ENCODE measurements at regions not wholly inside any gene's neighbourhood (a gene's known extent, or its start where the extent isn't known, plus 50 kb on each side); places are given as distances from the start of the nearest gene placed in this dataset.

DNA sequence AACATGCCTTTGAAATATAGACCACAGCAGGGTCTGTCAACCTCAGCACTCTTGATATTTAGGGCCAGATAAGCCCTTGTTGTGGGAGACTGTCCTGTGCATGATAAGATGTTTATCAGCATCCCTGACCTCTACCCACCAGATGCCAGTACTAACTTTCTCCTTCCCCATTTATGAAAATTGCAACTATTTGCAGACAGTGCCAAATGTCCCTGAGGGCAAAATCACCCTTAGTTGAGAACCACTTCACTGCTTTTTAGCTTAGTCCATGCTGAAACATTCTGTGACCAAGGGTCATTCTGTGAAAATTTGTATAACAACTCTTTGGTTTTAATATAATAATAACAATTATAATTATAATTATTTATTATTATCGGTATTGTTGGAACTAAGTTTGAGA is 1032.4 kb downstream of the MCTP2 start:
- no peaks in the 10 kb centered on the region for H4K20me1 ChIP-seq (ENCODE audit: insufficient read depth, low read length, poor library complexity, severe bottlenecking)
- no peaks in the 10 kb centered on the region for H3K36me3 ChIP-seq (ENCODE audit: insufficient read depth, low read length)
- H3K79me2 ChIP-seq (ENCODE audit: insufficient read depth, low read length) = no peaks in the 10 kb centered on the region
- no peak overlapping the region for H3K4me2 ChIP-seq (ENCODE audit: low read depth, low read length, poor library complexity, severe bottlenecking)
- H3K4me1 ChIP-seq (ENCODE audit: insufficient read depth, low read length, poor library complexity, severe bottlenecking) = peaks cover 16% of the 10 kb centered on the region
- H3K9ac ChIP-seq (ENCODE audit: low read depth, low read length, poor library complexity, severe bottlenecking) = no peak overlapping the region
- no peak overlapping the region for H3K4me3 ChIP-seq (ENCODE audit: low read length, poor library complexity, severe bottlenecking)
- peaks cover 15% of the 10 kb centered on the region for H3K27me3 ChIP-seq (ENCODE audit: insufficient read depth, low read length, poor library complexity, severe bottlenecking)
- H3K9me3 ChIP-seq (ENCODE audit: insufficient read depth, low read depth, low read length) = no peaks in the 10 kb centered on the region
- H3K9me2 ChIP-seq (replicated peaks; ENCODE audit: low read depth, low read length) = no peaks in the 10 kb centered on the region
- no peaks in the 10 kb centered on the region for H3F3A ChIP-seq (ENCODE audit: low read depth)
- H2AFZ ChIP-seq (ENCODE audit: low read length) = no peak overlapping the region
- TF ChIP-seq, protein P1, sequence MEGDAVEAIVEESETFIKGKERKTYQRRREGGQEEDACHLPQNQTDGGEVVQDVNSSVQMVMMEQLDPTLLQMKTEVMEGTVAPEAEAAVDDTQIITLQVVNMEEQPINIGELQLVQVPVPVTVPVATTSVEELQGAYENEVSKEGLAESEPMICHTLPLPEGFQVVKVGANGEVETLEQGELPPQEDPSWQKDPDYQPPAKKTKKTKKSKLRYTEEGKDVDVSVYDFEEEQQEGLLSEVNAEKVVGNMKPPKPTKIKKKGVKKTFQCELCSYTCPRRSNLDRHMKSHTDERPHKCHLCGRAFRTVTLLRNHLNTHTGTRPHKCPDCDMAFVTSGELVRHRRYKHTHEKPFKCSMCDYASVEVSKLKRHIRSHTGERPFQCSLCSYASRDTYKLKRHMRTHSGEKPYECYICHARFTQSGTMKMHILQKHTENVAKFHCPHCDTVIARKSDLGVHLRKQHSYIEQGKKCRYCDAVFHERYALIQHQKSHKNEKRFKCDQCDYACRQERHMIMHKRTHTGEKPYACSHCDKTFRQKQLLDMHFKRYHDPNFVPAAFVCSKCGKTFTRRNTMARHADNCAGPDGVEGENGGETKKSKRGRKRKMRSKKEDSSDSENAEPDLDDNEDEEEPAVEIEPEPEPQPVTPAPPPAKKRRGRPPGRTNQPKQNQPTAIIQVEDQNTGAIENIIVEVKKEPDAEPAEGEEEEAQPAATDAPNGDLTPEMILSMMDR (conservative IDR thresholded peaks at IDR 0.05; ENCODE audit: low read length) = no peak
- no peak for TF ChIP-seq EZH2phosphoT487 (IDR thresholded peaks at IDR 0.05; ENCODE audit: borderline replicate concordance)

DNA sequence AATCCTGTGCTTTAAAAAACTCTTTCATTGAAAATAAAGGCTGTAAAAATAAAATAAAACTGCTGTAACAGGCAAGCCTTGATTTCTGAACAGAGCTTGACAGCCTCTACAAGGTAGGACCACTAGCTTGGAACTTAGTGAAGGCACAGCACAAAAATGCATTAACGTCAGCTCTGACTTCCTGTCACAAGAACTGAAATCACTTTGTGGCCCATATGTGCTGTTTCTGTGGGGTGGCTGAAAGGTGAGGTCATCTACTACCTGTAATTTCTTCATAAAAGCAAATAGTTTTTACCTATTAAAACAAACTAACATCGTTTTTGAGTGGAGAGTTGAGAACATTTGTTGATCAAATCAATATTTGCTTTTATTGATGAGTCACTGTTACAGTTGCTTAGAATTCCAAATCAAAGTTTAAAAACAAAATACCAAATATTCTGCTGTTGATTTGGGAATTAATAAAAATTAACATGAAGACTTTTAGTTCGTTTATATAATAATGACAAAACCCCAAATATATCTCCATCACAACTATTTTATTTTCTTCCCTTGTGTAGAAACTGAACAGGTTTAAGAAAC is 1034.1 kb downstream of the MCTP2 start:
- H3K4me1 ChIP-seq (ENCODE audit: insufficient read depth, low read length, poor library complexity, severe bottlenecking) = peaks cover 8% of the 10 kb centered on the region
- H3K27me3 ChIP-seq (ENCODE audit: insufficient read depth, low read length, poor library complexity, severe bottlenecking) = peaks cover 15% of the 10 kb centered on the region
- TF ChIP-seq, protein P1 (conservative IDR thresholded peaks at IDR 0.05; ENCODE audit: low read length) = no peak
- TF ChIP-seq EZH2phosphoT487 (IDR thresholded peaks at IDR 0.05; ENCODE audit: borderline replicate concordance) = no peak
- H3K79me2 ChIP-seq (ENCODE audit: insufficient read depth, low read length) = no peaks in the 10 kb centered on the region
- H3K9me2 ChIP-seq (replicated peaks; ENCODE audit: low read depth, low read length) = no peaks in the 10 kb centered on the region
- no peak overlapping the region for H2AFZ ChIP-seq (ENCODE audit: low read length)
- H4K20me1 ChIP-seq (ENCODE audit: insufficient read depth, low read length, poor library complexity, severe bottlenecking) = no peaks in the 10 kb centered on the region
- no peak overlapping the region for H3K4me2 ChIP-seq (ENCODE audit: low read depth, low read length, poor library complexity, severe bottlenecking)
- no peaks in the 10 kb centered on the region for H3K9me3 ChIP-seq (ENCODE audit: insufficient read depth, low read depth, low read length)
- no peaks in the 10 kb centered on the region for H3F3A ChIP-seq (ENCODE audit: low read depth)
- no peak overlapping the region for H3K9ac ChIP-seq (ENCODE audit: low read depth, low read length, poor library complexity, severe bottlenecking)
- H3K4me3 ChIP-seq (ENCODE audit: low read length, poor library complexity, severe bottlenecking) = no peak overlapping the region
- no peaks in the 10 kb centered on the region for H3K36me3 ChIP-seq (ENCODE audit: insufficient read depth, low read length)

DNA sequence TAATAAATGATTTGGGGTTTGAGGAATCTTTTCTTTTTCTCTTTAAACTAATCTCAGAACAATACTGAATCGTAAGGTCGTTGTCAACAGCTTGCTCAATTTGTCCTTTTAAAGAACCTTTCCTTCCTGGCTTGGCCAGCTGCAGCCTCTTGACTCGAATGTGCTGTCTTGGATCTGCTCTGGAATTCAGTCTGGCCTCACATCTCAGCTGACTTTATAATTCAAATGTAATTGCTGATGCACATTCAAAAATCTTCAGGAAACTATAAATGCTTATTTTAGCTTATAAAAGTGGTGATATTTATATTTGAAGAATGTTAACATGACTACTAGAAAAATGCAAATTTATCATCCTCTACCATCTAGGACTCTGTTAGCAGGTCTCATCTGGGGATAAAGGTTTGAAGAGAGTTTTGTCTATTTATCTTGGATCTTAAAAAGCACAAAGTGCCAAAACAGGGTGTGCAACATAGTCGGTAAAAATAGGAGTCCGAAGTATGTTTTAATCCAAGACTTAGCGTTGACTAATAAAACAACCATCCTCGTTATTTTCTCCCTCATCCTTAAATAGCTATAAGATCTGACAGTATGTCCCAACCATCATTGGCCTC is 1035.2 kb downstream of the MCTP2 start:
- Histone ChIP-seq H3K9me3 (ENCODE audit: insufficient read depth, low read depth, low read length) (no peaks in the 10 kb centered on the region), H3K9me2 (replicated peaks; ENCODE audit: low read depth, low read length) (no peaks in the 10 kb centered on the region), H3K4me1 (ENCODE audit: insufficient read depth, low read length, poor library complexity, severe bottlenecking) (peaks cover 8% of the 10 kb centered on the region), H3K9ac (ENCODE audit: low read depth, low read length, poor library complexity, severe bottlenecking) (no peak overlapping the region), H3K27me3 (ENCODE audit: insufficient read depth, low read length, poor library complexity, severe bottlenecking) (peaks cover 12% of the 10 kb centered on the region), H3K4me3 (ENCODE audit: low read length, poor library complexity, severe bottlenecking) (no peak overlapping the region), H3F3A (ENCODE audit: low read depth) (no peaks in the 10 kb centered on the region), H4K20me1 (ENCODE audit: insufficient read depth, low read length, poor library complexity, severe bottlenecking) (no peaks in the 10 kb centered on the region), H3K79me2 (ENCODE audit: insufficient read depth, low read length) (no peaks in the 10 kb centered on the region), H3K36me3 (ENCODE audit: insufficient read depth, low read length) (no peaks in the 10 kb centered on the region), H2AFZ (ENCODE audit: low read length) (no peak overlapping the region), H3K4me2 (ENCODE audit: low read depth, low read length, poor library complexity, severe bottlenecking) (no peak overlapping the region)
- TF ChIP-seq EZH2phosphoT487 (IDR thresholded peaks at IDR 0.05; ENCODE audit: borderline replicate concordance) = no peak
- TF ChIP-seq, protein P1 (conservative IDR thresholded peaks at IDR 0.05; ENCODE audit: low read length) = no peak
